ENCODE measurements at regions not wholly inside any gene's neighbourhood (a gene's known extent, or its start where the extent isn't known, plus 50 kb on each side); places are given as distances from the start of the nearest gene placed in this dataset.

GRCh38 chr9:13990994-13991393 lies 322.9 kb downstream of the NFIB start:
- H3K4me3 ChIP-seq (ENCODE audit: low read depth, low read length, poor library complexity, severe bottlenecking), result no peak overlapping the region
- no peak overlapping the region for H3K27ac ChIP-seq (ENCODE audit: low read depth, low read length, poor library complexity, severe bottlenecking)
- H2AFZ ChIP-seq (ENCODE audit: low read length), result no peak overlapping the region
- H3K27me3 ChIP-seq (ENCODE audit: insufficient read depth, low read length), result no peaks in the 10 kb centered on the region
- H3K4me2 ChIP-seq (ENCODE audit: low read length), result no peak overlapping the region
- H3K4me1 ChIP-seq (ENCODE audit: insufficient read depth, low read length, severe bottlenecking), result no peaks in the 10 kb centered on the region
- no peaks in the 10 kb centered on the region for H3K9me2 ChIP-seq (ENCODE audit: low read depth, low read length)
- no peak overlapping the region for H3K9ac ChIP-seq (ENCODE audit: low read length)
- H3K9me3 ChIP-seq (ENCODE audit: low read length), result no peaks in the 10 kb centered on the region
- no peaks in the 10 kb centered on the region for H3F3A ChIP-seq (ENCODE audit: insufficient read depth, low read length)
- H3K79me2 ChIP-seq (ENCODE audit: insufficient read depth, low read length), result no peaks in the 10 kb centered on the region
- H4K20me1 ChIP-seq (ENCODE audit: insufficient read depth, low read length), result no peaks in the 10 kb centered on the region
- TF ChIP-seq EZH2 (IDR thresholded peaks at IDR 0.05; ENCODE audit: borderline replicate concordance, low read length) (no peak), CTCF (IDR thresholded peaks at IDR 0.05; ENCODE audit: low read length) (no peak)
- H3K36me3 ChIP-seq (ENCODE audit: insufficient read depth, low read length), result no peaks in the 10 kb centered on the region

DNA sequence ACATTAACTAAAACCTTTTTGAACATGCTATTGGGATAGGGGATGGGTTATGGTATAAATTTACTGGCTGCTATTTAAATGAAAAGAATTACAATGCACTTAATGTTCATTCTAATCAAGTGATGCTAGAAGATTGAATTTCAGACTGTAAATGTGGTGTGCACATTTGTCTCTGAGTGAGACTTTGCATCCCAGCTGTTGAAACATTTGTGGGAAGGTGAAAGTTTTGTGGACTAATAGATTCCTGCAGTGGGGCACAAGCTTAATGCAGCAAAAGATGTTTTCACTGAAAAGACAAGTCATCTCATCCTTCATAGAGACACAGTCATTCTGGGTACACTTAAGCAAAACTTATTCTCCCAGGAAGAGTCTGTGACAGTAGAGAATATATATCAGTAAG lies 323.6 kb downstream of the NFIB start:
- no peak overlapping the region for H3K4me3 ChIP-seq (ENCODE audit: low read depth, low read length, poor library complexity, severe bottlenecking)
- H3K27ac ChIP-seq (ENCODE audit: low read depth, low read length, poor library complexity, severe bottlenecking), result no peak overlapping the region
- H4K20me1 ChIP-seq (ENCODE audit: insufficient read depth, low read length), result no peaks in the 10 kb centered on the region
- no peaks in the 10 kb centered on the region for H3K4me1 ChIP-seq (ENCODE audit: insufficient read depth, low read length, severe bottlenecking)
- no peaks in the 10 kb centered on the region for H3K27me3 ChIP-seq (ENCODE audit: insufficient read depth, low read length)
- H3K4me2 ChIP-seq (ENCODE audit: low read length), result no peak overlapping the region
- no peaks in the 10 kb centered on the region for H3K36me3 ChIP-seq (ENCODE audit: insufficient read depth, low read length)
- TF ChIP-seq CTCF (IDR thresholded peaks at IDR 0.05; ENCODE audit: low read length) (no peak), EZH2 (IDR thresholded peaks at IDR 0.05; ENCODE audit: borderline replicate concordance, low read length) (no peak)
- no peaks in the 10 kb centered on the region for H3K9me2 ChIP-seq (ENCODE audit: low read depth, low read length)
- H3K9me3 ChIP-seq (ENCODE audit: low read length), result no peaks in the 10 kb centered on the region
- H3F3A ChIP-seq (ENCODE audit: insufficient read depth, low read length), result no peaks in the 10 kb centered on the region
- no peak overlapping the region for H3K9ac ChIP-seq (ENCODE audit: low read length)
- H2AFZ ChIP-seq (ENCODE audit: low read length), result no peak overlapping the region
- no peaks in the 10 kb centered on the region for H3K79me2 ChIP-seq (ENCODE audit: insufficient read depth, low read length)

GRCh38 chr9:13988944-13989343 lies 325.0 kb downstream of the NFIB start:
- Histone ChIP-seq H3K36me3 (ENCODE audit: insufficient read depth, low read length) (no peaks in the 10 kb centered on the region), H3K9me2 (ENCODE audit: low read depth, low read length) (no peaks in the 10 kb centered on the region), H3K4me3 (ENCODE audit: low read depth, low read length, poor library complexity, severe bottlenecking) (no peak overlapping the region), H3K9ac (ENCODE audit: low read length) (no peak overlapping the region), H3K79me2 (ENCODE audit: insufficient read depth, low read length) (no peaks in the 10 kb centered on the region), H3K27me3 (ENCODE audit: insufficient read depth, low read length) (no peaks in the 10 kb centered on the region), H3K4me2 (ENCODE audit: low read length) (no peak overlapping the region), H3F3A (ENCODE audit: insufficient read depth, low read length) (no peaks in the 10 kb centered on the region), H2AFZ (ENCODE audit: low read length) (no peak overlapping the region), H3K27ac (ENCODE audit: low read depth, low read length, poor library complexity, severe bottlenecking) (no peak overlapping the region), H3K9me3 (ENCODE audit: low read length) (no peaks in the 10 kb centered on the region), H3K4me1 (ENCODE audit: insufficient read depth, low read length, severe bottlenecking) (no peaks in the 10 kb centered on the region), H4K20me1 (ENCODE audit: insufficient read depth, low read length) (no peaks in the 10 kb centered on the region)
- TF ChIP-seq EZH2 (IDR thresholded peaks at IDR 0.05; ENCODE audit: borderline replicate concordance, low read length), result no peak
- TF ChIP-seq CTCF (IDR thresholded peaks at IDR 0.05; ENCODE audit: low read length), result no peak
